Prostate gland (tissue), 2 donors: ENCODE measurements at regions not wholly inside any gene's neighbourhood (a gene's known extent, or its start where the extent isn't known, plus 50 kb on each side); places are given as distances from the start of the nearest gene placed in this dataset.

Experiments
- DNase-seq: peaks from one replicate; pipeline ENCODE4 v3.0.0-alpha.2; 2019; ENCODE audit warnings: low spot score
- H3K27ac ChIP-seq, 2 donors: fragments of 200-600 bp; sonication (generic); 2 replicates each; pipeline ENCODE4 v1.5.1; 2017 to 2019
- H3K27me3 ChIP-seq: fragments of 200-600 bp; sonication (generic); replicated peaks from 2 replicates; pipeline ENCODE4 v1.5.1; 2019; ENCODE audit not compliant: insufficient read depth
- H3K36me3 ChIP-seq, 2 donors: fragments of 200-600 bp; sonication (generic); 1 replicate in 1 of 2; 2 replicates in 1 of 2; pipeline versions ENCODE4 v1.5.1 to v1.8.1; 2017 to 2019
- H3K4me1 ChIP-seq: fragments of 200-600 bp; sonication (generic); replicated peaks from 2 replicates; pipeline ENCODE4 v1.5.1; 2019
- H3K4me3 ChIP-seq, 2 donors: fragments of 200-600 bp; sonication (generic); 2 replicates each; pipeline ENCODE4 v1.5.1; 2017 to 2019
- H3K9me3 ChIP-seq: fragments of 200-600 bp; sonication (generic); 2 replicates; pipeline ENCODE4 v1.5.1; 2017
- CTCF ChIP-seq, 4 experiments: fragments of 200-600 bp in 2 of 4; fragments of 450-650 bp in 2 of 4; sonication (generic) in 2 of 4; IDR thresholded peaks; 1 replicate in 3 of 4; 2 replicates in 1 of 4; pipeline ENCODE4 v1.5.1; 2016 to 2019; ENCODE audit warnings: antibody characterized with exemption in 4 of 4, mild to moderate bottlenecking in 2 of 4, moderate library complexity in 2 of 4
- POLR2A ChIP-seq: fragments of 450-650 bp; IDR thresholded peaks from one replicate; pipeline ENCODE4 v1.6.1; 2016; ENCODE audit warnings: antibody characterized with exemption, mild to moderate bottlenecking
- POLR2AphosphoS5 ChIP-seq: sonication (generic); formaldehyde crosslinking; IDR thresholded peaks from one replicate; pipeline ENCODE4 v1.6.1; 2017; ENCODE audit warnings: antibody characterized with exemption
- WGBS: methylation state at CpG from one replicate; pipeline ENCODE4 v1.1.5; 2018; 5-methylcytosine and 5-hydroxymethylcytosine counted together
- intact Hi-C: fragments of 100-400 bp; cut with DNase I; formaldehyde crosslinking; loops from one replicate; pipeline ENCODE4 v1.14.2; 2022

- intact Hi-C loops = no loop called here
- WGBS = 98% methylated on average over 7 of the region's 7 CpGs
- H3K27ac ChIP-seq = no peak overlapping the region
- no peak for DNase-seq
- H3K27me3 ChIP-seq = no peaks in the 10 kb centered on the region
- H3K4me3 ChIP-seq = no peak overlapping the region
- TF ChIP-seq CTCF (IDR thresholded peaks at IDR 0.05) (no peak), POLR2A (no peak), POLR2AphosphoS5 (no peak)
- H3K4me1 ChIP-seq = peaks cover 2% of the 10 kb centered on the region
- H3K36me3 ChIP-seq = no peaks in the 10 kb centered on the region
- H3K9me3 ChIP-seq = no peaks in the 10 kb centered on the region
Observed at GRCh38 chr2:43034921-43035320, 191.5 kb downstream of the ZFP36L2 start.

- 87% methylated on average over 2 of the region's 2 CpGs for WGBS
- H3K4me3 ChIP-seq = no peak overlapping the region
- no peaks in the 10 kb centered on the region for H3K9me3 ChIP-seq
- no peak for TF ChIP-seq POLR2AphosphoS5
- TF ChIP-seq CTCF (IDR thresholded peaks at IDR 0.05) = no peak
- H3K27ac ChIP-seq = no peak overlapping the region
- intact Hi-C loops = no loop called here
- H3K36me3 ChIP-seq = no peaks in the 10 kb centered on the region
- no peak for DNase-seq
- H3K4me1 ChIP-seq = peaks cover 2% of the 10 kb centered on the region
- no peaks in the 10 kb centered on the region for H3K27me3 ChIP-seq
Observed at GRCh38 chr2:43034242-43034619, 192.2 kb downstream of the ZFP36L2 start.

GRCh38 chr2:43033466-43034241, 192.8 kb downstream of the ZFP36L2 start:
- Histone ChIP-seq H3K9me3 (no peaks in the 10 kb centered on the region), H3K4me1 (peaks cover 2% of the 10 kb centered on the region), H3K36me3 (no peaks in the 10 kb centered on the region), H3K4me3 (no peak overlapping the region), H3K27ac (peak overlapping the region; percentile 68 to 80), H3K27me3 (no peaks in the 10 kb centered on the region)
- no peak for TF ChIP-seq POLR2A
- TF ChIP-seq CTCF (IDR thresholded peaks at IDR 0.05) = no peak
- no peak for TF ChIP-seq POLR2AphosphoS5
- 98% methylated on average over 13 of the region's 13 CpGs for WGBS
- no peak for DNase-seq
- intact Hi-C loops = no loop called here

GRCh38 chr2:43033016-43033270, 193.5 kb downstream of the ZFP36L2 start:
- TF ChIP-seq CTCF (IDR thresholded peaks at IDR 0.05) = no peak
- TF ChIP-seq POLR2AphosphoS5 = no peak
- TF ChIP-seq POLR2A = no peak
- Histone ChIP-seq H3K4me1 (peaks cover 2% of the 10 kb centered on the region), H3K27ac (peak overlapping the region; percentile 68 to 80), H3K9me3 (no peaks in the 10 kb centered on the region), H3K27me3 (no peaks in the 10 kb centered on the region), H3K36me3 (no peaks in the 10 kb centered on the region), H3K4me3 (no peak overlapping the region)
- intact Hi-C loops = no loop called here
- DNase-seq = no peak
- 52% methylated on average over 7 of the region's 7 CpGs for WGBS

GRCh38 chr2:43032213-43033015, 194.0 kb downstream of the ZFP36L2 start:
- intact Hi-C loops = no loop called here
- no peaks in the 10 kb centered on the region for H3K36me3 ChIP-seq
- peaks cover 2% of the 10 kb centered on the region for H3K4me1 ChIP-seq
- H3K9me3 ChIP-seq = no peaks in the 10 kb centered on the region
- 10% methylated on average over 14 of the region's 14 CpGs for WGBS
- H3K4me3 ChIP-seq = no peak overlapping the region
- DNase-seq = peak; percentile 89
- no peaks in the 10 kb centered on the region for H3K27me3 ChIP-seq
- H3K27ac ChIP-seq = peak overlapping the region; percentile 68 to 80
- peak; percentile 94 for TF ChIP-seq POLR2AphosphoS5
- TF ChIP-seq POLR2A = no peak
- no peak for TF ChIP-seq CTCF (IDR thresholded peaks at IDR 0.05)
